GM12875 (cell line): ENCODE measurements at regions not wholly inside any gene's neighbourhood (a gene's known extent, or its start where the extent isn't known, plus 50 kb on each side); places are given as distances from the start of the nearest gene placed in this dataset.

Experiments
- H3K4me3 ChIP-seq: one replicate; pipeline ENCODE4 v1.5.1; 2011; ENCODE audit warnings: low read depth, low read length, control low read depth
- CTCF ChIP-seq: IDR thresholded peaks from 2 replicates; pipeline ENCODE4 v1.5.1; 2011; ENCODE audit warnings: low read depth, mild to moderate bottlenecking, control low read depth, inconsistent platforms, low read length, moderate library complexity, borderline replicate concordance; ENCODE audit not compliant: insufficient read depth

- no peak overlapping the region for H3K4me3 ChIP-seq
- TF ChIP-seq CTCF, result no peak
Measured at GRCh38 chr9:89799221-89799620, 194.4 kb downstream of the GADD45G start.

- TF ChIP-seq CTCF, result no peak
- H3K4me3 ChIP-seq, result no peak overlapping the region
Measured at GRCh38 chr9:89799766-89800165, 195.0 kb downstream of the GADD45G start.

GRCh38 chr9:89801341-89801740 is 196.5 kb downstream of the GADD45G start:
- no peak for TF ChIP-seq CTCF
- H3K4me3 ChIP-seq, result no peak overlapping the region

GRCh38 chr9:89801742-89802670 is 197.2 kb downstream of the GADD45G start:
- no peak for TF ChIP-seq CTCF
- H3K4me3 ChIP-seq, result no peak overlapping the region

GRCh38 chr9:89802781-89803355 is 198.1 kb downstream of the GADD45G start:
- no peak overlapping the region for H3K4me3 ChIP-seq
- no peak for TF ChIP-seq CTCF

- H3K4me3 ChIP-seq, result no peak overlapping the region
- no peak for TF ChIP-seq CTCF
Measured at GRCh38 chr9:89803403-89803802, 198.6 kb downstream of the GADD45G start.
